ENCODE measurements at regions not wholly inside any gene's neighbourhood (a gene's known extent, or its start where the extent isn't known, plus 50 kb on each side); places are given as distances from the start of the nearest gene placed in this dataset.

DNA sequence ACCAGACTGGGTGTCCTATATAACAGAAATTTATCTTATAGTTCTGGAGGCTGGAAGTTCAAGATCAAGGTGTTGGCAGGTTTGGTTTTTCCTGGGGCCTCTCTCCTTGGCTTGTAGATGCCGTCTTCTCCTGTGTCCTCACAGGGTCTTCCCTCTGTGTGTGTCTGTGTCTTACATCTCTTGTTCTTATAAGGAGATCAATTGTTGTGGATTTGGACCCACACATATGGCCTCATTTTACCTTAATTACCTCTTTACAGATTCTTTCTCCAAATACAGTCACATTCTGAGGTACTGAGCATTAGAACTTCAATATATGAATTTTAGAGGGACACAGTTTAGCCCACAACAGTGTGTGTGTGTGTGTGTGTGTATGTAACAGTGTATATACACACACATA, 74.5 kb downstream of the EDN1 start:
- TF ChIP-seq, protein P1, sequence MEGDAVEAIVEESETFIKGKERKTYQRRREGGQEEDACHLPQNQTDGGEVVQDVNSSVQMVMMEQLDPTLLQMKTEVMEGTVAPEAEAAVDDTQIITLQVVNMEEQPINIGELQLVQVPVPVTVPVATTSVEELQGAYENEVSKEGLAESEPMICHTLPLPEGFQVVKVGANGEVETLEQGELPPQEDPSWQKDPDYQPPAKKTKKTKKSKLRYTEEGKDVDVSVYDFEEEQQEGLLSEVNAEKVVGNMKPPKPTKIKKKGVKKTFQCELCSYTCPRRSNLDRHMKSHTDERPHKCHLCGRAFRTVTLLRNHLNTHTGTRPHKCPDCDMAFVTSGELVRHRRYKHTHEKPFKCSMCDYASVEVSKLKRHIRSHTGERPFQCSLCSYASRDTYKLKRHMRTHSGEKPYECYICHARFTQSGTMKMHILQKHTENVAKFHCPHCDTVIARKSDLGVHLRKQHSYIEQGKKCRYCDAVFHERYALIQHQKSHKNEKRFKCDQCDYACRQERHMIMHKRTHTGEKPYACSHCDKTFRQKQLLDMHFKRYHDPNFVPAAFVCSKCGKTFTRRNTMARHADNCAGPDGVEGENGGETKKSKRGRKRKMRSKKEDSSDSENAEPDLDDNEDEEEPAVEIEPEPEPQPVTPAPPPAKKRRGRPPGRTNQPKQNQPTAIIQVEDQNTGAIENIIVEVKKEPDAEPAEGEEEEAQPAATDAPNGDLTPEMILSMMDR (IDR thresholded peaks at IDR 0.05; ENCODE audit: insufficient read depth, low read depth, low read length), result no peak
- TF ChIP-seq EZH2 (IDR thresholded peaks at IDR 0.05; ENCODE audit: insufficient read depth, low read length), result no peak

All from astrocyte (in vitro differentiated cells and primary cell).